OCI-LY3 (cell line): ENCODE measurements at regions not wholly inside any gene's neighbourhood (a gene's known extent, or its start where the extent isn't known, plus 50 kb on each side); places are given as distances from the start of the nearest gene placed in this dataset.

Source experiments
- H2AFZ ChIP-seq: fragments of 200-600, 300-600 bp; shearing (Covaris generic); 2 replicates; pipeline ENCODE4 v1.6.0; 2014; ENCODE audit warnings: antibody characterized with exemption, low read depth, low read length
- H3K27ac ChIP-seq: fragments of 200-600, 300-600 bp; sonication (generic); 2 replicates; pipeline ENCODE4 v1.5.1; 2014; ENCODE audit warnings: mild to moderate bottlenecking, low read length, moderate library complexity, mixed read lengths
- H3K27me3 ChIP-seq: fragments of 200-600, 300-600 bp; sonication (generic); 2 replicates; pipeline ENCODE4 v1.6.1; 2014; ENCODE audit warnings: low read depth, low read length, mixed read lengths
- H3K36me3 ChIP-seq: fragments of 200-600, 300-600 bp; sonication (generic); replicated peaks from 2 replicates; pipeline ENCODE3; 2014; ENCODE audit warnings: low read depth, low read length, mixed read lengths
- H3K4me1 ChIP-seq: fragments of 300-600, 200-600 bp; sonication (generic); 2 replicates; pipeline ENCODE4 v1.6.1; 2014; ENCODE audit warnings: low read length, mixed read lengths
- H3K4me2 ChIP-seq: fragments of 200-600, 300-600 bp; sonication (generic); 2 replicates; pipeline ENCODE4 v1.6.1; 2014; ENCODE audit warnings: low read length, mixed read lengths
- H3K4me3 ChIP-seq: fragments of 300-600, 200-600 bp; sonication (generic); 2 replicates; pipeline ENCODE4 v1.5.1; 2014; ENCODE audit warnings: antibody characterized with exemption, mild to moderate bottlenecking, low read length, moderate library complexity
- H3K79me2 ChIP-seq: fragments of 300-600, 200-600 bp; shearing (Covaris generic); 2 replicates; pipeline ENCODE4 v1.6.1; 2014; ENCODE audit warnings: mild to moderate bottlenecking, low read length, mixed read lengths
- H3K9ac ChIP-seq: fragments of 300-600, 200-600 bp; shearing (Covaris generic); 2 replicates; pipeline ENCODE4 v1.6.0; 2014; ENCODE audit warnings: mild to moderate bottlenecking, low read length, moderate library complexity
- H3K9me3 ChIP-seq: fragments of 200-600, 300-600 bp; shearing (Covaris generic); 2 replicates; pipeline ENCODE4 v1.6.1; 2014; ENCODE audit warnings: low read length, mixed read lengths; ENCODE audit not compliant: insufficient read depth
- H4K20me1 ChIP-seq: fragments of 200-600, 300-600 bp; sonication (generic); 2 replicates; pipeline ENCODE4 v1.6.1; 2016; ENCODE audit warnings: low read length, mixed read lengths; ENCODE audit not compliant: insufficient read depth
- EZH2phosphoT487 ChIP-seq: fragments of 200-600 bp; shearing (Covaris generic); IDR thresholded peaks from 2 replicates; pipeline ENCODE4 v1.6.1; 2018; ENCODE audit warnings: antibody characterized with exemption, mixed run types, low read depth
- TF ChIP-seq, protein P1 (sequence below): fragments of 200-600, 300-600 bp; sonication (generic); IDR thresholded peaks from 2 replicates; pipeline ENCODE4 v1.5.1; 2014; ENCODE audit warnings: antibody characterized with exemption, low read length, low read depth

DNA sequence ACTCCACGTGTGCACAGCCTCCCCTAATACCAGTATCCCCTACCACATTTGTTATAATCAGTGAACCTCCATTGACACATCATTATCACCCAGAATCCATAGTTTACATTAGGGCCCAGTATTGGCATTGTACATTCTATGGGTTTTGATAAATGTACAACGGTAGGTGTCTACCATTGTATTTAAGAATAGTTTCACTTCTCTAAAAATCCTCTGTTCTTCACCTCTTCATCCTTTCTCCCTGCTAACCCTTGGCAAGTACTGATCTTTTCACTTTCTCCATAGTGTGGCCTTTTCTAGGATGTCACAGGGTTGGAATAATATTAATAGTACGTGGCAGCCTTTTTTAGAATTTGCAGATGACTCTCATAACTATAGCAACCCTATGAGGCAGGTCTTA, 353.8 kb downstream of the DDX10 start:
- TF ChIP-seq EZH2phosphoT487: no peak
- TF ChIP-seq, protein P1, sequence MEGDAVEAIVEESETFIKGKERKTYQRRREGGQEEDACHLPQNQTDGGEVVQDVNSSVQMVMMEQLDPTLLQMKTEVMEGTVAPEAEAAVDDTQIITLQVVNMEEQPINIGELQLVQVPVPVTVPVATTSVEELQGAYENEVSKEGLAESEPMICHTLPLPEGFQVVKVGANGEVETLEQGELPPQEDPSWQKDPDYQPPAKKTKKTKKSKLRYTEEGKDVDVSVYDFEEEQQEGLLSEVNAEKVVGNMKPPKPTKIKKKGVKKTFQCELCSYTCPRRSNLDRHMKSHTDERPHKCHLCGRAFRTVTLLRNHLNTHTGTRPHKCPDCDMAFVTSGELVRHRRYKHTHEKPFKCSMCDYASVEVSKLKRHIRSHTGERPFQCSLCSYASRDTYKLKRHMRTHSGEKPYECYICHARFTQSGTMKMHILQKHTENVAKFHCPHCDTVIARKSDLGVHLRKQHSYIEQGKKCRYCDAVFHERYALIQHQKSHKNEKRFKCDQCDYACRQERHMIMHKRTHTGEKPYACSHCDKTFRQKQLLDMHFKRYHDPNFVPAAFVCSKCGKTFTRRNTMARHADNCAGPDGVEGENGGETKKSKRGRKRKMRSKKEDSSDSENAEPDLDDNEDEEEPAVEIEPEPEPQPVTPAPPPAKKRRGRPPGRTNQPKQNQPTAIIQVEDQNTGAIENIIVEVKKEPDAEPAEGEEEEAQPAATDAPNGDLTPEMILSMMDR: no peak
- Histone ChIP-seq H3K27ac (no peak overlapping the region), H3K9me3 (no peaks in the 10 kb centered on the region), H3K4me1 (no peaks in the 10 kb centered on the region), H3K36me3 (no peaks in the 10 kb centered on the region), H3K79me2 (no peaks in the 10 kb centered on the region), H2AFZ (no peak overlapping the region), H3K4me2 (no peak overlapping the region), H4K20me1 (no peaks in the 10 kb centered on the region), H3K9ac (no peak overlapping the region), H3K27me3 (no peaks in the 10 kb centered on the region), H3K4me3 (no peak overlapping the region)

DNA sequence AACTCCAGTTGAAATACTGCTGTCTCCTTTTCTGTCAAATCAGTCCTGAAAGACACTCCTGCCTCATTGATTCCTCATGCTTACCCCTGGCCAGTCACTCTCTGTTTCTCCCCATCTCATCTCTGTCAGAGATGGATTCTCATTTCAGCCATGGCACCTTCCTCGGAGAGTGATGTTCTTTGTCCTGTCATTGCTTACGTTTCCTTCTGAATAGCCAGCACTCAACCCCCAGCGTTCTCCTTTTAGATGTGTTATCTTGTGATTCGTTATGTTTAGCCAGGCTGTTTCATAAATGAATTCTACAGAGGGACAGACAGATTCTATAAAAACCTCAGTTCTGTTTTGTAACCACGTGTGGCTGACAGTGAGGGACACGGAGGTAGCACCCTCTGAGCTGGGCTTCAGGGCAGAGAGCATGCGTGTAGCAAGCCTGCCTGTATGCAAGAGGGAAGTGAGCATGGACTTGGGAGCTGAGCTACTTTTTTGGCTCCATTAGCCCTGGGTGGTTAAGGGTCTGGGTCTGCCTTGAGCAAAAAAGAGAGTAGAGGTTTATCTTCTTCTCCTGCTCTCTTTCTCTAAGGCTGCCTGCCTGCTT, 354.6 kb downstream of the DDX10 start:
- TF ChIP-seq, protein P1: no peak
- no peak for TF ChIP-seq EZH2phosphoT487
- Histone ChIP-seq H3K27me3 (no peaks in the 10 kb centered on the region), H3K9ac (no peak overlapping the region)

GRCh38 chr11:109023036-109023435, 358.2 kb downstream of the DDX10 start:
- H3K27me3 ChIP-seq: no peaks in the 10 kb centered on the region
- no peak overlapping the region for H3K27ac ChIP-seq
- TF ChIP-seq, protein P1: no peak
- no peak for TF ChIP-seq EZH2phosphoT487
- H3K9me3 ChIP-seq: no peaks in the 10 kb centered on the region
- H2AFZ ChIP-seq: no peak overlapping the region
- H4K20me1 ChIP-seq: no peaks in the 10 kb centered on the region
- H3K9ac ChIP-seq: no peak overlapping the region
- no peak overlapping the region for H3K4me3 ChIP-seq
- no peaks in the 10 kb centered on the region for H3K4me1 ChIP-seq
- H3K36me3 ChIP-seq: no peaks in the 10 kb centered on the region
- H3K4me2 ChIP-seq: no peak overlapping the region
- H3K79me2 ChIP-seq: no peaks in the 10 kb centered on the region

More for the DNA sequence above, 354.6 kb downstream of the DDX10 start:
- Histone ChIP-seq H4K20me1 (no peaks in the 10 kb centered on the region), H3K27ac (no peak overlapping the region), H3K36me3 (no peaks in the 10 kb centered on the region), H3K79me2 (no peaks in the 10 kb centered on the region), H3K4me1 (no peaks in the 10 kb centered on the region), H3K9me3 (no peaks in the 10 kb centered on the region), H2AFZ (no peak overlapping the region), H3K4me3 (no peak overlapping the region), H3K4me2 (no peak overlapping the region)

DNA sequence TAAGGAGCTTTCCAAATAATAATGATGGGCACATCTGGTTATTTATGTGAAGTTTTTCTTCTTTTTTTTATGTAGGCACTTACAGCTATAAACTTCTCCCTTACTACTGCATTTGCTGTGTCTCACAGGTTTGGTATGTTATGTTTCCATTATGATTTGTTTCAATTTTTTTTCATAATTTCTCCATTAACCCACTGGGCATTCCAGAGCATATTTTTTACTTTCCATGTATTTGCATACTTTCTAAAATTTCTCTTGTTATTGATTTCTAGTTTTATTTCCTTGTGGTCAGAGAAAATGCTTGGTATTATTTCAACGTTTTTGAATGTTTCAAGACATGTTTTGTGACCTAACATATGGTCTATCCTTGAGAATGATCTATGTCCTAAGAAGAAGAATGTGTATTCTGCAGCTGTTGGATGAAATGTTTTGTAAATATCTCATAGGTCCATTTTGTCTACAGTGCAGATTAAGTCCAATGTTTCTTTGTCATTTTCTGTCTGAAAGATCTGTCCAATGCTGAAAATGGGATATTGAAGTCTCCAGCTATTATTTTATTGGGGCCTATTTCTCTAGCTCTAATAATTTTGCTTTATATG, 362.1 kb downstream of the DDX10 start:
- H3K79me2 ChIP-seq: no peaks in the 10 kb centered on the region
- no peak overlapping the region for H3K27ac ChIP-seq
- no peaks in the 10 kb centered on the region for H3K27me3 ChIP-seq
- no peak overlapping the region for H2AFZ ChIP-seq
- no peaks in the 10 kb centered on the region for H3K9me3 ChIP-seq
- no peak overlapping the region for H3K4me2 ChIP-seq
- H3K36me3 ChIP-seq: no peaks in the 10 kb centered on the region
- H4K20me1 ChIP-seq: no peaks in the 10 kb centered on the region
- H3K9ac ChIP-seq: no peak overlapping the region
- no peaks in the 10 kb centered on the region for H3K4me1 ChIP-seq
- no peak overlapping the region for H3K4me3 ChIP-seq
- TF ChIP-seq, protein P1: no peak
- TF ChIP-seq EZH2phosphoT487: no peak
